ENCODE measurements at regions not wholly inside any gene's neighbourhood (a gene's known extent, or its start where the extent isn't known, plus 50 kb on each side); places are given as distances from the start of the nearest gene placed in this dataset.

DNA sequence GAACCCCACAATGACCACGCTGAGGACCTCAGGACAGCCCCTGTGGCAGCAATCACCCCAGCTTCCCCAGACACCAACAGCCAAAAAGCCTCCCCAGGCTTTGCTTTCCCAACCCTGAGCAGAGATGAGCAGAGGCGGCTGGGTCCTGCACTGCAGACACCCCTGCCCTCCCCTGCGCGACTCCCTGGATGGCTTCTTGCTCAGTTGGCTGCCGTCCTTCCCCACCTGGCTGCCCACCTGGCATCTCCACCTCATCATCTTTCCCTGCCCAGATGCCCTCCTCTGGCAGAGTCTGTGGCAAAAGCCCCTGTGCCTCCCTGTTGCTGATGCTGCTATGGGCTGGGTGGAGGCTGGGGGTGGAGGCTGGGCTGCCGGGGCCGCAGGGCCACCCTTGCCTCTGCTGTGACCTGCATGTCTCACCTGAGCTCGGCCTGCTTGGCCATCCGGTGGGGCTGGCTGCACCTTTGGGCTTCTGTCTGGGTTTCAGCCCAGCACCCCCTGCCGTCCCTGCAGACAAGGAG is 567.7 kb downstream of the TCERG1L start:
- no peak for DNase-seq

DNA sequence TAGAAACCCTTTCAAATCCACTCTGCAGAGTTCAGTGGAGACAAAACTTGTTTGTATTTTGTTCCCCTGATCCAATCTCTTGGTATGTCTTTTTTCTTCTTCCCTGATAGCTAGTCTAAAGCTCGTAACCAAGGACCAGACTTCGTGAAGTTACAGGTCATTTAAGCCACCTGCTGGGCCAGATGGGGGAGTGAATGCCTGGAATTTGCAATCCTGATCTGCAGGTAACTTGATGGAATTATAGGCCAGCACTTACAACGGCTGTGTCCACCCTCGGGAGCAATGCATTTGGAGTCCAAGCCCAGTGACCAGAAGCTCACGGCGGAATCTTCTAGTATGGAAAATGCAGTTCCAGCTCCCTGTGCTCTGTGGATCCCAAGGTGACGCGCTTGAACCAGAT is 566.9 kb downstream of the TCERG1L start:
- DNase-seq = no peak

DNA sequence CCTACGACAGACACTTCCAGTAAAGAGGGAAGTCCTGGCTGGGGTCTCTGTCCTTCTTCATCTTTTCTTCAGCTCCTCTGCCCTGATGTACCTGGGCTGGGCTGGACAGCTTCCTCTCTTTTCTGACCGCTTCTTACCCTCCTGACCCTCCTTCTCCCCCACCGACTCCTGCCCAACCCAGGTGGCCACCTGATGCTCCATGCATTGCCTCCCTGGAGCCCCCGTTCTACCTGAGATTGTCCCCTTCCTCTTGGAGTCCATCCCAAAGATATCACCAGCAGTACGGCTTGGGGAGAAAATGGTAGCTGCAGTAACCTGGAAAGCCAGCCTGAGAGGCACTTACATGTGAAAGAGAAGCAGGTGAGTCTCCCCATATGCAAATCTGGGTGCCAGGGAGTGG is 566.3 kb downstream of the TCERG1L start:
- no peak for DNase-seq

DNA sequence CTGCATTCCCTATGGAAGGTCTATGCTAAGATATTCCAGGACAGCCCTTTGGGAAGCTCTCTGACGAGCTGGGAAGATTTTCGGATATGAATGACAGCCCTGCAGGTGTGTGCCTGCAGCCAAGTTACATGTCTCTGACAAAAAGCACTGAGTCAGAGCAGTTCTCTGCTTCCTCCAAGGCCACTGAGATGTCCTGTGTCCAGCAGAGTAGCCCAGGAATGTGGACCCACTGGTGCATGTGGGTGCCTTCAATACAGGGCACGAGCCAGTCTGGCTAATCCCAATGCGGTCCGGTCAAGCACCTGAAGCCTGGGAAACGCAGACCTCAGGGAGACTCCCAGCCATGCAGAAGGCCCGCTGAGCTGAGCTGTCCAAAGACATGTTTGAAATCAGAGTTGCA is 565.7 kb downstream of the TCERG1L start:
- DNase-seq = no peak

DNA sequence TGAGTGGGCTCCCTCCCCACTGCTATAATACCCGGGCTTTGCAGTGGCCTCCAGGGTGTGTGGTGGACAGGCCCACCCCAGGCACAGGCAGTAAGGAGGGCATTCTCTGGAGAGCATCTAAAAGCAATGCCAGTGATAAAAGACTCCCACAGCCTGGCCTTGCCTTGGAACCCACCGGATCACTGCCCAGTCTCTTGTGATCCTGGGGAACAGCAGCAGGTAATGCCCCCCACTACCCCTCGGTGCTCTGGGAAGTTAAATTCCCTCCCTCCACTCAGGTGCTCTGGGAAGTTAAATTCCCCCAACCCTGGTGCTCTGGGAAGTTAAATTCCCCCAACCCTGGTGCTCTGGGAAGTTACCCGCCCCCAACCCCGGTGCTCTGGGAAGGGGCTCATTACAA is 565.2 kb downstream of the TCERG1L start:
- no peak for DNase-seq

DNA sequence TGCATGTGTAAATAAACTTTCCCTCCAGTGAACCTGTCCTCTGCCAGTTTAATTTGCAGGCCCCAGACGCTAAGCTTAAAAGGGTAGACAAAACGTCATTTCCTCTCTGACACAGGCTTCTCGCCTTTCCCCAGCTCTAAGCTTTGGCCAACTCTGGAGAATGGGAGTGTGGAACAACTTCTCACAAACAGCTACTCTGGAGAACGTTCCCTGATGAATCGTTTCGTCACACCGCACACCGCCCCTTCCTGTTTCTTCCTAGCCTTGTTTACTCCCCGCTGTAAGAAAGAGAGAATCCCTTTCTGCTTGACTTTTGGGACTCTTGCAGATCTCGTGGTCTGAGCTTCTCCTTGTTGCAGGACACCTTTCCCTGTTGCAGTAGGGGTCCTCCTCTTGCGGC is 564.2 kb downstream of the TCERG1L start:
- DNase-seq = no peak

DNA sequence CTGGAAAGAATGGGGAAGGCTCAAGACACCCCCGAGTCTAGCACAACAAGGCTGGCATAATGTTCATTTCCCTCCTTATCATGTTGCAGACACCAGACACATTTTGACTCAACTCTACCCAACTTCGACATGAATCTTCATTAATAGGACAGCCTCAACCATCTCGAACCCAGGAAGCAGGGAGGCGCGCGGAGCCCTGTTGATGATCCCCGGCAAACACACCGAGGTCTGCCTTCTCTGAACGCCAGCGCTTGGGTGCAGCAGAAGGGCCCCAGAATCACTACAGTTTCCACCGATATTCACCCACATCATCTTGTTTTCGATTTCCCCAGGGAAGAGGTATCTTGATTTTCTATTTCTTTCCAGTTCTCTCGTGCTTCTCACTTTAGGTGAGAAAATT is 563.6 kb downstream of the TCERG1L start:
- no peak for DNase-seq

DNA sequence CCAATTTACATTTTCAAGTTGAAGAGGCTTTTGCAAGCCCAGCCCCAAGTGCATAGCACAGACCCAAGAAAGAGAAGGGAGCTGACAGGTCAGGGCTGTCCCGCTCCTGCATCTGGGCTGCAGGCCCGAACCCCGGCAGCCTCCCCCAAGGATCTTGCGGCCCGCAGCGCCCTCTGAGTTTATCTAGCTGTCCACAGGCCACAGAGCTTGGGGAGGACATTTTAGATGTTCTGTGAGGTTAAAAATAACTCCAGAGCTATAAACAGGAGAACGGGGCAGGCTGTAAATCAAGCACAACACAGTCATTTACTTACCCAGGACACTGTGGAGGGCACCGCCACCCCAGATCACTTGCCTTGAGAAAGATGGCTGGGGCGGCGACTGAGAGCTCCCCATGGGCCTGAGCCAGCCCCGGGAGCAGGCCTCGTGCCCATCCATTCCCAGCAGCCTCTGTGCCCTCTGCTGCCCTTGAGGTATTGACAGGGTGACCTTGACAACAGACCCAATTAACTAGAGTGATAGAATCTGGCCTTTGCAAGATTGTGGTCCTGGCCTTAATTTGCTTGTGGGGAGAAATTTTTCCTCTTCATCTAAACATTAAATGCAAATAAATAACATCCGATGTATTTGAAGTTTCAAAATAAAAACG is 563.0 kb downstream of the TCERG1L start:
- no peak for DNase-seq

DNA sequence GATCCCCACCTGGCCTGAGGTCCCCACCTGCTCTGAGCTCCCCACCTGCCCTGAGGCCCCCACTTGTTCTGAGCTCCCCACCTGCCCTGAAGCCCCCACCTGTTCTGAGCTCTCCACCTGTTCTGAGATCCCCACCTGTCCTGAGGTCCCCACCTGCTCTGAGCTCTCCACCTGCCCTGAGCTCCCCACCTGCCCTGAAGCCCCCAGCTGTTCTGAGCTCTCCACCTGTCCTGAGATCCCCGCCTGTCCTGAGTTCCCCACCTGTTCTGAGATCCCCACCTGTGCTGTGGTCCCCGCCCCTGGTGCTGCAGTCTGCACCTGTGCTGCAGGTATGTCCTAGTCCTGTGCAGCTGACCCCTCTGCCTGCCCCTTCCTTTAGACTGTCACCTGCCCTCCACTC is 561.6 kb downstream of the TCERG1L start:
- DNase-seq = no peak

DNA sequence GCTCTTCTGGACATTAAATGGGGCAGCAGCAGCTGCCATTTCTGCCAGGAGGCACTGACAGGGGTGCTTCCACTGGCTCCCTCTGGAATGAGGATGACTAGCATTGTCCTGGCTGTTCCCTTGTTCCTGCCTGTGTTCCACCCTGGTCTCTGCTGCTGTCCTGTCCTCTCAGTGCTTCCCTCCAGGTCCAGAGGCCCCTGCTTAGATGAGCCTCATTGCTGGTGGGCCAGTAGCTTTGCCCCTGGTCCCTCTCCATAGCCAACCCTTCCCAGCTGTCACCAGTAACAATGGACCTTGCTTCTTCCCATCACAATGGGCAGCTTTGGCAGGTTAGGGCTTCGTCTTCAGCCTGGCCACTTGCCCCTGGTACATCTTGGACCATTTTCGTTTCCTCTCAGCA is 561.1 kb downstream of the TCERG1L start:
- DNase-seq = no peak

DNA sequence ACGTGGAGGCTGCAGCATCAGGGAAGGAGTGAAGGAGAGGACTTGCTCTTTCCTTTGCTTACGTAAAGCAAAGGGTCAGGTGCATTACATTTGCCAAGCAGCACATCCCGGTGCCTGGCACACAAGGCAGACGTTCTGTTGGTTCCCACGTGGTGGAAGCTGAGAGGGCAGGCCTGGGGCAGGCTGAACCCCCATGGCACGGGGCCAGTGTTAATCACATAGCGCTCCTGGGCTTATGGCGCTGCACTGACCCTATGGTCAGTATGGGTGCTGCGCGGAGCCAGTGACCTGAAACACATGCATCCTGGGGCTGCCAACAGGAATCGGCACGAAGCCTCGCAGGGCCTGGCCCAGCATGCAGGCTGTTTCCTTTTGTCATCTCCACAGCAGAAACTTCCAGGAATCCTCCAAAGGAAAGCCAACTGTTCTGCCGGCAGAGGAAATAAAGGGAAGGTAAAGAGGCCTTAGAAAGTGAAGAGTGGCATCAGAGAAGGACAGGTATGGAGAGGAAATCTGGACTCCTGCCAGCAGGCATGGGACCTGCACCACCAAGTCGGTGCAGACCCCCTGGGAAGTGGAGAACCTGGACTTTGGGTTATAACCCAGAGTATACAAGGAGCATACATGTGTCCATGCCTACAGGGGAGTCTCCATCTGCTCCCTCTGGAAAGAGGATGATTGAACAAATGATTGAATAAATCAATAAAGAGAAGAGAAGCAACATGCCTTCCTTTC is 560.2 kb downstream of the TCERG1L start:
- no peak for DNase-seq

DNA sequence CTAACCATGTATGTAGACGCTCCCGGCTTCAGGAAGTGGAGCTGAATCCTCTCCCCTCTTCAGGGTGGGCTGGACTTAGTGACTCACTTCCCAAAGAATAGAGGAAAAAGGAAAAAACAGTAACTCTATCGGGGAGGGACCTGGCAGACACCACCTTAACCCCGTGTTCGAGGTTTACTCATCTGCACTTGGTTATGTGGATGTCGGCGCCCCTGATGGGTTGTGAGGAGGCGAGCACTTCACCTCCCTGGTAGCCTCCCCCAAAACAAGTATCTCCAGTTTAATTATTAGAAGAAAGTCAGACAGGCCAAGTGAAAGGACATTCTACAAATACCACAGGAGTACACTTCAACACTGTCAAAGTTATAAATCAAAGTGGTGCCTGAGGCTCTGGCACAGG is 559.7 kb downstream of the TCERG1L start:
- DNase-seq = no peak

DNA sequence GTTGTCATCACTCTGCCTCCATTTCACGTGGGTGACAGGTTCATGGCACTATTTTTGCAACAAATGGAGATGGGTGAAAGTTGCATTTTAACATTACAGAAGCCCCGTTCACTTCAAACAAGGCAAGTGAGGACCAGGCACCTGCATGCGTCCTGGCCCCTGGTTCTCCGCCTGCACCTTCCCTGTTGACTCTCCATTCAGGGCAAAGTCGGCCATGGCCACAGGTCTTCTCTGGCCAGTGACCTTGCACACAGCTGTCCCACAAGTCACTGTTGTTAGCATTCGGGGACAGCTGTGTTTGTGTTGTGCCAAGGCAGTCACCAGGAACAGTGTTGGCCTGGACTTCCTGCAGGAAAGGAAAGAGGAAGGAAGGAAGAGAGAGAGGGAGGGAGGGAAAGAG is 554.9 kb downstream of the TCERG1L start:
- no peak for DNase-seq

DNA sequence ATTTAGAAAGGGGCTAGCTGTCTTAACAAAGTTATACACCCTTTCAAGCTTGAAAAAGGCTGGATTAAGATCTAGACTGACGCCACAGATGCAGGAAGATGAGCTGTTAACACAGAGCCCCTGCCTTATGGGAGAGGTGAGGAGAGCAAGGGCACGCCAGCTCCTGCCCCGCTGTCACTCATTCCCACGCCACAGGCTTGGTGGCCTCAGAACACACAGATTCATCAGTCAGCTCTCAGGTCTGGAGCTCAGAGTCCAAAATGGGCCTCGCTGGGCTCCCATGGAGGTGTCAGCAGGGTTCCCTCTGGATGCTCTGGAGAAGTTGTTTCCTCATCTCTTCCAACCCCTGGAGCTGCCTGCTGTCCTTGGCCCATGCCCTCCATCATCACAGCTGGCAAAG is 554.2 kb downstream of the TCERG1L start:
- DNase-seq = no peak

DNA sequence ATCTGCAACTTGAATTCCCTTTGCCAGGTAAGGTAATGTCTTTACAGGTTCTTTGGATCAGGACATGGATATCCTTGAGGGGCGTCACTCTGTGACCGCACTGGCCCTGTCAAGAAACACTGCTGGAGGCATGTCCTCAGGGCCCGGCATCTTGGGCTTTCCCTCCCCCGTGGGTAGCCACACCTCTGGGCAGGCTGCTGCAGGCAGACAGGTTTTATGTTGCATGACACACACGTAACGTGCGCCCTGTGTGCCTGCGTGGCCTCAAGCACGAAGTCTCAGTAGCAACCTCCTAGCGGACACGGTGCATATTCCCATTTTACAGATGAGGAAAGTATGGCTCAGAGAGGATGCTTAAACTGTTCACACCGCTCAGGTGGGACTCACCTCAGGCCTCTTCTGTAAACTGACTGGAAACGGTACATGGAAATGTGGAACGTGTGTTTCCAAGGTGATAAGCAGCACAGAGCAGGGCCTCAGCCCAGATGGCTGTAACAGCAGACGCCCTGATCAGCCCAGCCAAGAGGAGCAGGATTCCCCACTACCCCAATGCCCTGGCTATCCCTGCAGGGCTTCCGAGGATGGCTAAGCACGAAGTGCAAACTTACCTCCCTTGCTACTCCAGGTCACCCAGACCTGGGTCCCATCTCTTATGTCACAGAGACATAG is 553.6 kb downstream of the TCERG1L start:
- DNase-seq = no peak

DNA sequence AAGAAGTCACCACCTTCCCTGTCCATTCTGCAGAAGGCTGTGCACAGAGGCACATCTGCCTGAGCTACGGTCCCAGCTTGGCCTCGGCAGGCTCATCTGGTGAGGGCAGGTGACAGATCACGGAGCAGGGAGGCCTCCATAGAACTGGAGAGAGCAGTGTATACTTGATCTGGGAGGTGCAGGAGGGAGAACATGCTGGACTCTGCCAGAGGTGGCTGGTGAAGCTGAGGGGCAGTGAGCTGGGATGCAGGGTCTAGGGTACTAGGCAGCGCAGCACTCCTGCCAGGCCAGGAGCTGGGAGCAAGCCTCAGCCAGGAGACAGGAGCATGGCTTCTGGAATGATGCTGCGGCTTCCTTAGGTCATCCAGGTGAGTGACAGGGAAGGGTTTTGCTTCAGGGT is 553.0 kb downstream of the TCERG1L start:
- DNase-seq = no peak

DNA sequence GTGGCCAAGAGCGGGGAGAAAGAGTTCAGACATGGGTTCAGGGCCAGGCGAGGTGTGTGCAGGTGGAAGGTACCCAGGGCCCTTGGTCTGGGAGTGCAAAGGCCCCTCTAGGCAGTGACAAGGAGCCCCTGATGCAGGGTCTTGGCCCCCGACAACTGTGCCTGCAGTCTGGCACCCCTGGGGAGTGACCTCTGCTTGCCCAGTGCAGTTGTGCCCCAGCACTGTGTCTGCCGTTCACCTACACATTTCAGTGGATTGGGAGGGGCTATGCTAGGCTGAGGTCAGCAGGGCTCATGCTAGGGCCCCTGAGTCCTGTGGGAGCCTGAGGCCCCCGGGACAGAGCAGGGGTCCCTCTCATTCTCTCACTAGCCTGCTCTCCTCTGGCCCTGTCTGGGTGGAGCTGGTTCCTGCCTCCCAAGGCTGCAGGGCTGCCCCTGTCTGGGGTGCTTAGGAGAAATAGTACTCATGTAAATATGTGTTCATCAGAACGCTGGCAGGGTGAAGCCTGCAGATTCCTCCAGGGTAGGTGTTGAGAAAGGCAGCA is 550.4 kb downstream of the TCERG1L start:
- no peak for DNase-seq

DNA sequence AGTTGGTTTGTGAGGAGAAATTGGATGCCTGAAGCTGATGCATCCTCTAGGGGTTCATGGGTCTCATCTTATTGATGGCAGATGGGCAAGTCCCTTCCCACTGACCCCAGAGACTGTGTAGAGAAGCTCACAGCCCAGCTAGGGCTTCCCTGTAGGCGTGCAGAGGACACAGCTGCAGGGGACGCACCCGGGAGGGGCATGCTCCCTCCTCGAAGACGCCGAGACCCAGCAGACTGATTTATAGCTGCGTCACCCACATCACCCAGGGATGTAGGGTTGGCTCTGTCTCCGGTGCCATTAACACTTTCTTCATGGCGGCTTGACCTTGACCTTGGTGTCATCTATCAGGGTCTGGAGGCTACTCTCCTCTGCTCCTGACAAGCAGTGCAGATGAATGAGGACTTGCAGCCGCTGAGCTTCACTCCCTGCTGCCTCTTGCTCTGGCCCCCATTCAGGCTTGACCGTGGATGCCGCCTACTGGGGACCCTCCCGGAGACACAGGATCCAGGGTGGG is 549.7 kb downstream of the TCERG1L start:
- no peak for DNase-seq

DNA sequence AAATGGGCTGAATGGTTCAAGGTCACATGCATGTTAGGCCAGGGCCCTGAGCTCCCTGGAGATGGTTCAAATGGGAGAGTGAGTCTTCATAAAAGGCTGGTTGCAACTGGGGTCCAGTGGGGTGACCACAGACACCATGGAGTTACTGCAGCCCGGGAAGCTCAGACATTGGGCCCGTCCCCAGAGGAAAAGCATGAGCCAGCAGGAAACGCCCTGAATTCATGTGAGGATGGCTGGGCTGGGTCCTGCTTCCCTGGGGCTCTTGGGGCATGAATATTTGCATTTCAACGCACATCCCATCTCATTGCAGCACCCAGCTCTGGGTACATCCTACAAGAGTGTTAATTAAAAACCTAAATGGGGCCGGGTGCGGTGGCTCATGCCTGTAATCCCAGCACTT is 549.0 kb downstream of the TCERG1L start:
- no peak for DNase-seq

DNA sequence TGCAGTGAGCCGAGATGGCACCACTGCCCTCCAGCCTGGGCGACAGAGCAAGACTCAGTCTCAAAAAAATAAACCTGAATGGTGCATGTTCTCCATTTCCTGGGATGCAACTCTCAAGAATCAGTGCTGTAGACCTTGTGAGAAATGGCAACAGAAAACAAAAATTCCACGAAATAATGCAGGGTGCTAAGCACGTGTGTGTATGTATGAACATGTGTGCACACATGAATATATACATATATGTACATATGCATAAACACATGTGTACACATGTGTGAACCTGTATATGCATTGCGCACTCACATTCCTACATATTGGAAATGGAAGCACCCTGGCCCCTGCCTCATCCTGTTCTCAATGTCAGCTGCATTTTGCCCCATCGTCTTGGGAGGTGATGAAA is 548.5 kb downstream of the TCERG1L start:
- DNase-seq = no peak

DNA sequence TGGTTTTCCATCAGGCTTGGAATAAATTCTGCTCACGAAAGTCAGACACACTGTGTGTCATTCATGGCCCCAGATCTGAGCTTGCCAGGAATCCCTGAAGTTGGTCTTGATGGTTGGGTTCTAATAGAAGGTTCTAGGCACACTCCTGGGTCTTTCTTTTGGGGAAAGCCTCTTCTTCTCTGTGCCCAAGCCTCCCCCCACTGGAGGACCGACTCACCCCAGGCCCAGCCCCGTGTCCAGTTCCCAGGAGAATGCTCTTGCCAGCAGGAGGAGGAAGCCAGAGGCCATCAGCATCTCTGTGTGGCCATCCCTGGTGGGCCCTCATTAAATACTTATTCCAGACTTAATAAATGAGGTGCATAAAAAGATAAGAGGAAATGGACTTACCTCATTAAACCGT is 548.0 kb downstream of the TCERG1L start:
- DNase-seq = no peak

DNA sequence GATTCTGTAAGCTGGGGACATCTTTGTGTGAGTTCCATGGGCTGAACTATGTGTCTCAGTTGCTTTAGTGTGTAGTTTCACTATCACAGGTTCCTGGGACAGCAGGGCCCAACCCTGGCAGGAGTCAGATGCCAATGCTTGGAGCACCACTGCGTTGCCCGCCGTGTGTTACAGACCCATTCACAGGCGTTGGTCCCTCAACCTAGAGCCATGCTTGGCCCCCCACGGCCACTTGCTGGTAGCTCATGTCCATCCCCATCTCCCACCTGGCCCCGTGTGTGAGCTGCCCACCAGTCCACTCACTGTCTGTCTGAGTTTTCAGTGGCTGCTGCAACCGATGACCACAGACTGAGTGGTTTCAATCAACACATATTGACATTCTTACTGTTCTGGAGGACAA is 546.9 kb downstream of the TCERG1L start:
- no peak for DNase-seq

DNA sequence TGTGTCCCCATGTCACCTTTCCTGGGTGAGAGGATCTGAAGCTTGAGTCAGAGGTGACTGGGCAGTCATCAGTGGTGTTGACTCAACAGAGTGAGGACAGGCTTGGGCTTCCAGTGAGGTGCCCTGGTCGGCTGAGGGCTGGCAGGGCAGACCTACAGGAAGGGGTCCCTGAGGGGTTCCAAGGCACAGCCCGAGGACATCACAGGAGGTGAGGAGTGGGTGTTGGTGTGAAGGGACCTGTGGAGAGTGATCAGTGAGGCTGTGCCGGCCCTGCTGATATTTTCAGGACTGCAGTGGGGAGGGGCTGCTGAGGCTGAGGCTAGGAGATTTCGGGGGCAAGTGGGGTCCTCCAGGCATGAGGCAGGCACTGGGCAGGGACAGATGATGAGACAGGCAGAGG is 545.5 kb downstream of the TCERG1L start:
- no peak for DNase-seq
